Gastrocnemius medialis (tissue), 4 donors: ENCODE measurements at regions not wholly inside any gene's neighbourhood (a gene's known extent, or its start where the extent isn't known, plus 50 kb on each side); places are given as distances from the start of the nearest gene placed in this dataset.

Source experiments
- ATAC-seq, 2 donors: fragments of 150-250 bp; one replicate each; pipeline ENCODE4 v1.9.1; 2016
- DNase-seq, 2 donors: peaks; one replicate each; pipeline ENCODE4 v3.0.0-alpha.2; 2019
- H3K27ac ChIP-seq, 4 donors: fragments of 200-600 bp; sonication (generic); 1 replicate in 1 of 4; 2 replicates in 3 of 4; pipeline ENCODE4 v1.5.1; 2016 to 2018; ENCODE audit warnings: mild to moderate bottlenecking in 2 of 4, moderate library complexity in 1 of 4
- H3K27me3 ChIP-seq, 3 donors: fragments of 200-600 bp; sonication (generic) in 2 of 3; 1 replicate in 1 of 3; 2 replicates in 2 of 3; pipeline versions ENCODE4 v1.5.1 to v1.6.0; 2016 to 2019; ENCODE audit warnings: mild to moderate bottlenecking in 1 of 3, moderate library complexity in 1 of 3
- H3K36me3 ChIP-seq, 2 donors: fragments of 200-600 bp; sonication (generic) in 1 of 2; one replicate each; pipeline ENCODE4 v1.5.1; 2017 to 2018
- H3K4me1 ChIP-seq, 2 donors: fragments of 200-600 bp; sonication (generic) in 1 of 2; one replicate each; pipeline ENCODE4 v1.5.1; 2016 to 2017; ENCODE audit warnings: mild to moderate bottlenecking in 2 of 2
- H3K4me3 ChIP-seq, 4 donors: fragments of 200-600 bp; sonication (generic) in 3 of 4; 1 replicate in 1 of 4; 2 replicates in 3 of 4; pipeline ENCODE4 v1.5.1; 2016 to 2019; ENCODE audit warnings: mild to moderate bottlenecking in 2 of 4
- H3K9me3 ChIP-seq, 3 donors: fragments of 200-600 bp; sonication (generic) in 2 of 3; 1 replicate in 1 of 3; 2 replicates in 2 of 3; pipeline ENCODE4 v1.5.1; 2016 to 2019
- POLR2A ChIP-seq, 2 donors: fragments of 450-650 bp; IDR thresholded peaks; one replicate each; pipeline ENCODE4 v1.6.1; 2017; ENCODE audit warnings: antibody characterized with exemption in 2 of 2, mild to moderate bottlenecking in 2 of 2, moderate library complexity in 2 of 2
- in situ Hi-C, 4 donors: fragments of 200-750 bp; cut with MboI; loops; one replicate each; pipeline versions ENCODE4 v1.15.0 to v1.8.0; 2017; ENCODE audit warnings: low sequenced_read_pairs in 4 of 4
- intact Hi-C: fragments of 100-400 bp; cut with DNase I; formaldehyde crosslinking; loops from one replicate; pipeline ENCODE4 v1.15.1; 2023; ENCODE audit warnings: low total_unique reads
- TF ChIP-seq, protein P1 (sequence below), 5 experiments: fragments of 450-650 bp in 3 of 5; fragments of 200-600 bp in 2 of 5; sonication (generic) in 2 of 5; IDR thresholded peaks in 4 of 5; conservative IDR thresholded peaks in 1 of 5; 1 replicate in 4 of 5; 2 replicates in 1 of 5; pipeline ENCODE4 v1.5.1; 2016 to 2019; ENCODE audit warnings: antibody characterized with exemption in 5 of 5, mild to moderate bottlenecking in 3 of 5, moderate library complexity in 3 of 5

- no peaks in the 10 kb centered on the region for H3K36me3 ChIP-seq
- H3K4me3 ChIP-seq, result no peak overlapping the region
- peaks cover 12 to 17% of the 10 kb centered on the region in 2 donors for H3K4me1 ChIP-seq
- no peaks in the 10 kb centered on the region for H3K27me3 ChIP-seq
- H3K9me3 ChIP-seq, result no peaks in the 10 kb centered on the region
- no peak for DNase-seq
- ATAC-seq, result no peak
- TF ChIP-seq POLR2A (IDR thresholded peaks at IDR 0.05), result no peak
- TF ChIP-seq, protein P1, sequence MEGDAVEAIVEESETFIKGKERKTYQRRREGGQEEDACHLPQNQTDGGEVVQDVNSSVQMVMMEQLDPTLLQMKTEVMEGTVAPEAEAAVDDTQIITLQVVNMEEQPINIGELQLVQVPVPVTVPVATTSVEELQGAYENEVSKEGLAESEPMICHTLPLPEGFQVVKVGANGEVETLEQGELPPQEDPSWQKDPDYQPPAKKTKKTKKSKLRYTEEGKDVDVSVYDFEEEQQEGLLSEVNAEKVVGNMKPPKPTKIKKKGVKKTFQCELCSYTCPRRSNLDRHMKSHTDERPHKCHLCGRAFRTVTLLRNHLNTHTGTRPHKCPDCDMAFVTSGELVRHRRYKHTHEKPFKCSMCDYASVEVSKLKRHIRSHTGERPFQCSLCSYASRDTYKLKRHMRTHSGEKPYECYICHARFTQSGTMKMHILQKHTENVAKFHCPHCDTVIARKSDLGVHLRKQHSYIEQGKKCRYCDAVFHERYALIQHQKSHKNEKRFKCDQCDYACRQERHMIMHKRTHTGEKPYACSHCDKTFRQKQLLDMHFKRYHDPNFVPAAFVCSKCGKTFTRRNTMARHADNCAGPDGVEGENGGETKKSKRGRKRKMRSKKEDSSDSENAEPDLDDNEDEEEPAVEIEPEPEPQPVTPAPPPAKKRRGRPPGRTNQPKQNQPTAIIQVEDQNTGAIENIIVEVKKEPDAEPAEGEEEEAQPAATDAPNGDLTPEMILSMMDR (IDR thresholded peaks at IDR 0.05 in 4 of 5, conservative IDR thresholded peaks at IDR 0.05 in 1 of 5), result no peak
- intact Hi-C loops, result no loop called here
- no peak overlapping the region for H3K27ac ChIP-seq
- in situ Hi-C loops, result no loop called here
Measured at GRCh38 chr2:134158295-134158694, 95.6 kb upstream of the MGAT5 start.

DNA sequence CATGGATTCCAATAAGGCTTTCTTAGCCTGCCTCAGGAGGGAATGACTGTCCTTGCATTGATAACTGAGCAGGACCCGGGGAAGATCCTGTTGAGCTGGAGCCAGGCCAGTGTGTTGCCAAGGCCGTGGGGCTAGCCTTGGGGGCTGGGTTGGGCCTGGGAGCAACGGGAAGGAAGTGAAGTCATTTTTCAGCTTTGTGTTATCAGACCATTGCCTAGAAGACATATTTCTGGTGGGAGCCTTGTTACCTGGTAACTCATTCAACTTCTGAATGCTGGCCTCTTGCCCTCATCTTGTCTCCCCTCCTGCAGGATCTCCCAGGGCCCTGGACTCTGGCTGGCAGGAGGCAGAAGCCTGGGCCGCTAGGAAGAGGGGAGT is 92.7 kb upstream of the MGAT5 start:
- H3K4me1 ChIP-seq, result peaks cover 7 to 17% of the 10 kb centered on the region in 2 donors
- peak overlapping the region in 1 of 4 donors; percentile 14 for H3K27ac ChIP-seq
- ATAC-seq, result peak in 1 of 2 donors; percentile 33
- H3K27me3 ChIP-seq, result no peaks in the 10 kb centered on the region
- no peaks in the 10 kb centered on the region for H3K36me3 ChIP-seq
- no peak for DNase-seq
- intact Hi-C loops (no loop called here), in situ Hi-C loops (no loop called here)
- no peaks in the 10 kb centered on the region for H3K9me3 ChIP-seq
- no peak overlapping the region for H3K4me3 ChIP-seq
- no peak for TF ChIP-seq POLR2A (IDR thresholded peaks at IDR 0.05)
- TF ChIP-seq, protein P1 (IDR thresholded peaks at IDR 0.05 in 4 of 5, conservative IDR thresholded peaks at IDR 0.05 in 1 of 5), result no peak

GRCh38 chr2:134163336-134163735 is 90.5 kb upstream of the MGAT5 start:
- no peak for TF ChIP-seq POLR2A (IDR thresholded peaks at IDR 0.05)
- TF ChIP-seq, protein P1 (IDR thresholded peaks at IDR 0.05 in 4 of 5, conservative IDR thresholded peaks at IDR 0.05 in 1 of 5), result no peak
- Histone ChIP-seq H3K36me3 (no peaks in the 10 kb centered on the region), H3K9me3 (no peaks in the 10 kb centered on the region), H3K4me1 (peaks cover 7 to 17% of the 10 kb centered on the region in 2 donors), H3K27ac (no peak overlapping the region), H3K27me3 (no peaks in the 10 kb centered on the region), H3K4me3 (no peak overlapping the region)
- in situ Hi-C loops, result no loop called here
- DNase-seq (no peak), ATAC-seq (no peak)
- intact Hi-C loops, result no loop called here

DNA sequence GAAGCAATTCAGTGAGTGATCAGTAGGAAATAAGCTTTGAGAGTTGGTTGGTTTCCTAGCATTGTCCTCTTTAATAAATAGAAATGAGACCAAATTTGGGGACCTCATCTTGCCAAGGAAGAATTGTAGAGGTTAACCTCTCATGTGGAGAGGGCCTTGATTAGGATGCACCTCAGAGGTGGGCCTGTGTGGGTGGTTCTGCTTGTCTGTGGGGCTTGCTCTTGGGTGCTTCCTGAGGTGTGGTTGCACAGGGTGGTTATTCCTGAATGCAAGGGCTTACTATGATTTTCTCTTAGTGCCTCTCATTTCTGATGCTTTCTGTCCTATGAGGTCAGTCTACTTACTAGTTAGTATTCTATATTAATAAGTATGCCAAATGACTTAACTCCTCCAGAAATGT is 89.6 kb upstream of the MGAT5 start:
- no peak for ATAC-seq
- in situ Hi-C loops (no loop called here), intact Hi-C loops (no loop called here)
- DNase-seq, result no peak
- TF ChIP-seq POLR2A (IDR thresholded peaks at IDR 0.05), result no peak
- TF ChIP-seq, protein P1 (IDR thresholded peaks at IDR 0.05 in 4 of 5, conservative IDR thresholded peaks at IDR 0.05 in 1 of 5), result no peak
- H3K27ac ChIP-seq, result no peak overlapping the region
- no peaks in the 10 kb centered on the region for H3K27me3 ChIP-seq
- no peak overlapping the region for H3K4me3 ChIP-seq
- no peaks in the 10 kb centered on the region for H3K36me3 ChIP-seq
- H3K9me3 ChIP-seq, result no peaks in the 10 kb centered on the region
- peaks cover 7 to 17% of the 10 kb centered on the region in 2 donors for H3K4me1 ChIP-seq

DNA sequence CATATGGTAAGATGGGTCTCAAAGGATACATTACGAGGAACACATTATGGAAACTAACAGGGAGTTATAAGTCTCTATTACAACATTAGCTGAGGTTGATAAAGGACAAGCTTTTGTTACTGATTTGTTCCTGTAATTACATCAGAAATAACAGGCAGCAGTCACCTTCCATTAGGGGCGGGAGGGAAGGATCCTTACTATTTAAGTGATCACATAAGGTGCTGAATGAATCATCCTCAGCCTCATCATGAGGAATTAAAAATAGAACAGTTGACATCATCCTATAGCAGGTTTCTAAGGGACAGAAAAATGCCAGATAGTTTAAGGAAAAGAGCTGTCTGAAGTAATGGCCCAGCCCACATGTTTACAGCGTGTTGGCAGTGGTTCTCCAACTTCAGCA is 86.9 kb upstream of the MGAT5 start:
- no peaks in the 10 kb centered on the region for H3K9me3 ChIP-seq
- no peak overlapping the region for H3K27ac ChIP-seq
- in situ Hi-C loops, result no loop called here
- TF ChIP-seq, protein P1 (IDR thresholded peaks at IDR 0.05 in 4 of 5, conservative IDR thresholded peaks at IDR 0.05 in 1 of 5), result no peak
- no peak for TF ChIP-seq POLR2A (IDR thresholded peaks at IDR 0.05)
- no peaks in the 10 kb centered on the region for H3K4me1 ChIP-seq
- H3K36me3 ChIP-seq, result no peaks in the 10 kb centered on the region
- no peak overlapping the region for H3K4me3 ChIP-seq
- intact Hi-C loops, result no loop called here
- no peak for ATAC-seq
- H3K27me3 ChIP-seq, result no peaks in the 10 kb centered on the region
- DNase-seq, result no peak
